ENCODE measurements at regions not wholly inside any gene's neighbourhood (a gene's known extent, or its start where the extent isn't known, plus 50 kb on each side); places are given as distances from the start of the nearest gene placed in this dataset.

DNA sequence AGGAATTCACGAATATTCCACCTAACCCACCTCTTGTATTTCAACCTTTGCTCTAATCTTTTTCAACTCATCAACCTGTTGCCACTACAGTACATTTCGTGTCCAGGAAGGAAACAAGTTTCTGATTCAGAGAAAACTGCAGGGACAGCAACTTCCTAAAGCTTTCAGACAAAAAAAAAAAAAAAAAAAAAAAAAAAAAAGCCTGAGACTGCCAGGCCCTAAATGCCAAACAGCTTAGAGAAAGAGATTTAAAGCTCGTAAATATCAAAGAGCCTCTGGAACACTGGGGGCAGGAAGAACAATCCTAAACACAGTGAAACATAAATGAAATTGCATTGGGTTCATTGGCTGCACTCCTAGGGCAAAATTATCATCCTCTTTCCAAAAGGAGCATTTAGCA is 411.2 kb upstream of the SPTLC3 start:
- DNase-seq, result no peak

DNA sequence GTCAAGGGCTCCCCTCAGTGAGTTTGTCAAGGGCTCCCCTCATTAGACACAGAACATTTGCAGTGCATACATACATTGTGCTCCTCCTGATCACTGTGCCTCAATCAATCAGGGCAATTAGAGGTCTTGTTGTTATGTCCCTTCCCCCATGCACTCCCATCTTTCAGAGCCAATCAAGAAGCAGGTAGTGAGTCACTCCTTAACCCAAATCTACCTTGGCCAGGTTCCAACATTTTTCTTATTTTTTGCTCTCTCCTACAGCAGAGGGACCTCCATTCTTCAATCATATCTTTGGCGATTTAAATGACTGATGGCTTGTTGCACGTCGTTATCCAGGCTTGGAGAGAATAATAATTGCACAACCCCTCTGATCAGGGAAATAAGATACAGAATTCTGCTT is 409.9 kb upstream of the SPTLC3 start:
- no peak for DNase-seq

DNA sequence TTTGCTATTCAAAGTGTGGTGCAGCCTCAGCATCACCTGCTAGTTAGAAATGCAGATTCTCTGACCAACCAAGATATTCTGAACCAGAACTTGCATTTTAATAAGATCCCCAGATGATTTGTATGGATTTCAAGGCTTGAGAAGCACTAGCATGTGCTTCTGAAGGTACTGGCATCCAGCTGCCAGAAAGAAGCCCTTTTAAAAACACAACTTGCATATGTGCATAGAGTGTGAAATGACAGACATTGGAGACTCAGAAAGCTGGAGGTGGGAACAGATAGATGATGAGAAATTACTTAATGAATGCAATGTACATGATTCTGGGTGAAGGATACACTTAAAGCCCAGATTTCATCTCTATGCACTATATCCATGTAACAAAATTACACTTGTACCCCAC is 409.3 kb upstream of the SPTLC3 start:
- DNase-seq, result no peak

GRCh38 chr20:12605751-12606150 is 403.0 kb upstream of the SPTLC3 start:
- DNase-seq, result no peak

GRCh38 chr20:12610871-12611270 is 397.9 kb upstream of the SPTLC3 start:
- no peak for DNase-seq

GRCh38 chr20:12614764-12615163 is 394.0 kb upstream of the SPTLC3 start:
- DNase-seq, result no peak

- DNase-seq, result no peak
These were observed 391.7 kb upstream of the SPTLC3 start for GRCh38 chr20:12617076-12617475.

DNA sequence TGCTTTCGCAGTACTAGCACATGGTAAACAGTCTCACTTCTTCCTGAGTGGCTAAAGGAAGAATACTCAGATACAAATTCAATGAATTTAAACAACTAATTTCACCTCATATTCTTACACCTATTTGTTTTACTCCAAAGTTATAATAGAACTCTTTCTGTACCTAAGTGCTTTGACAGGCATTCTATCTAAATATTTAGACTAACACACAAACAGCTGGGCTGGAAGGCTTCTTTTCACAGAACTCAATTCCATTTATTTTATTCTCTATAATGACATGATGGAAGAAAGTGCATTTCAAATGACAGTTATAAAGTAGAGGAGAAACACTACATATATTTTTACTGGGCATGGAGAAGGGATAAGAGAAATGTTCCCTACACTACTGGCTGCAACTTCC is 384.9 kb upstream of the SPTLC3 start:
- no peak for DNase-seq

DNA sequence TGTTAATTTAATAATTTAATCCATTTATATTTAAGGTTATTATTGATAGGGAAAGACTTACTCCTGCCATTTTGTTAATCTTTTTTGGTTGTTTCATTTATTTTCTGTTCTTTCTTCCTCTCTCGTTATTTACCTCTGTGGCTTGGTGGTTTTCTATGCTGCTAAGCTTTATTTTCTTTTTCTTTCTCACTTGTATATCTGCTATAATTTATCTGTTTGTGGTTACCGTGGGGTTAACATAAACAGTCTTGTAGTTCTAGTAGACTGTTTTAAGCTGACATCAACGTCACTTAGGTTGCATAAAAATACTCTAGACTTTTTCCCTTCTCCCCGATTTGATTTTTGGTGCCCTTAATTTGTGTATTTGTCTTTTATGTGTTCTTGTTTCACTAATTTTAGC is 381.3 kb upstream of the SPTLC3 start:
- no peak for DNase-seq

- no peak for DNase-seq
These were observed 370.0 kb upstream of the SPTLC3 start for GRCh38 chr20:12638633-12639312.

- no peak for DNase-seq
These were observed 368.5 kb upstream of the SPTLC3 start for GRCh38 chr20:12640251-12640650.

DNA sequence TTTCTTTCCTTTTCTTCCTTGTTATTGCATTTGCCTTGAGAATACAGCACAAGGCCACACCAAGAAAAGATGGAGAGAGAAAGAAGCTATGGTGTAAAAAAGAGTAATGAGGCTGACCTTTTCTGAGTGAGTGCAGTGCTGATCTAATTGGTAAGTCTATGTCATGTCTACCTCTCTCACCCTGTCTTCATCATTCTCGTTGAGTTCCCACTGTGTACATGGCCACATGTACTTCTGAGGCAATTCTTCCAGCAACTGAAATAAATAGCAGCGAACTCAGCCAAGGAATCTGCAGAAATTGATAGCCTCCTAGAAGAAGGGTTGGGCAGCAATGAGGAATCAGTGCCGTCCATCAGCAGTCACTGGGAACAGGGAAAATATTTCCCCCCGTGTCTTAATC is 367.2 kb upstream of the SPTLC3 start:
- no peak for DNase-seq

- DNase-seq, result no peak
These were observed 364.3 kb upstream of the SPTLC3 start for GRCh38 chr20:12644461-12644860.

DNA sequence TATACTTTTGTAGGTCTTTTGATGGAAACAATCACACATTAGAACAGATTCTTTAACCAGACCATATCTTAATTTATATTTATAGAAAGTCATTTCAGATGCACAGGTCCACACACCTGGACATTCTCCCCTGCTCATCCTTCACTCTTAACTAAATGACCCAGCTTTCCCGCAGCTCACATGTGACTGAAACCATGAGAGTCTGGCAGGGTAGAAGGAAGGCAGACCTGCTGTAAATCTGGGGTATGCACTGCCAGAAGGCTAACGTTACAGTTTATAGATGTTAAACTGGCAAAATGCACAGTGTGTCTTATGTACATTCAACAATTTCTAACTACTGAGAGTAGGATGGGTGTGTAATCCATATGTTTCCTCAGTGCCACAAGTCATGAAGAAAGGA is 359.5 kb upstream of the SPTLC3 start:
- no peak for DNase-seq

DNA sequence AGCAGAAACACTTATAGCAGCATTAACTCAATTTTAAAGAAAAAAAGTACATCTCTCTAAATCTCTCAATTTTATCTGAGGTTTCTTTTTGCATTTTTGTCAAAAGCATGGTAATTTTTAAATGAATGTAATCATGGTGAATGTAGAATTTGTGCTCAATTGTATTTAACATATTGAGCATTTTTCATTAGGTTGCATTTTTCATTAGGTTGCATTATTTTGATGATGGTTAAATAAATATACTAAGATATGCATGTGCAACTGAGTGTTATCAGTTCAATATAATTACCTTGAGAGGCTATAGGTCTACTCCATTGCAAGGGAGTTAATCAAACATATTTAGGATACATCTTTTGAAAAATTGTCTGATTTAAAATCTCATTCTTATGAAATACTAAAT is 355.1 kb upstream of the SPTLC3 start:
- no peak for DNase-seq

GRCh38 chr20:12659942-12660341 is 348.8 kb upstream of the SPTLC3 start:
- DNase-seq, result no peak

DNA sequence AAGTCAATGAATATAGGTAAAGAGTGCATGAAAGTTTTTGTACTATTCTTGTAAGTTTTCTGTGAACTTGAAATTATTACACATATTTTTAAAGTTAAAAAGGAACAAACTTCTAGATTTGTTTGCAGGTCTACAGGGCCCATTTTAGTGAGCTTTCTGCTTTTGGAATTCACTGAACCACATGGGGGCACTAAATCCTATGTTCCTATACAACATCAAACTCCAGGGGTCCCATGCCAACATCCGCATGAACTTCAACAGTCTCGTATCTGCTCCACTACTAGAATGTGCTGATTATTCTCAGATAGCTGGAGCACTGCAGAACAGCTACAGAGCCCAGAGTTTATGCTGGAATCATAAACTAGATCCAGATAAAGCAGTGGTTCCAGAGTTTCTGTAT is 347.9 kb upstream of the SPTLC3 start:
- peak; percentile 28 for DNase-seq

GRCh38 chr20:12670301-12670700 is 338.5 kb upstream of the SPTLC3 start:
- no peak for DNase-seq

DNA sequence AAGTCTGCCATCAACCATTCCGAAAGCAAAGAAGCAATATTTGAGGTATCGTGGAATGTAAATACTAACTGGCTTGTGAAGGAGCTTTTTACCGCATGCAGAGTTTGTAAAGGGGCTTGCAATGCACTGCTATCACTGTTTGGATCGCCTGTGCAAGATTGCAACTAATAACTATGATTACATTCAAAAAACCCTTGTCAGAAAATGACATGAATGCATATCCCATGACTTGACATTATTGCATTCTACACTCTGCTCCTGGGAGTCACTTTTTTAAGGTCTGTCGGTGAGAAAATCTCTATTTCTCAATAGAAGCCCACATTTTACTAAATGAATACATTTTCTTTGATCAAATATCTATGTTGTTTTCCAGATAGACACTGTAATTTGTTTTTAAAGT is 335.4 kb upstream of the SPTLC3 start:
- no peak for DNase-seq

DNA sequence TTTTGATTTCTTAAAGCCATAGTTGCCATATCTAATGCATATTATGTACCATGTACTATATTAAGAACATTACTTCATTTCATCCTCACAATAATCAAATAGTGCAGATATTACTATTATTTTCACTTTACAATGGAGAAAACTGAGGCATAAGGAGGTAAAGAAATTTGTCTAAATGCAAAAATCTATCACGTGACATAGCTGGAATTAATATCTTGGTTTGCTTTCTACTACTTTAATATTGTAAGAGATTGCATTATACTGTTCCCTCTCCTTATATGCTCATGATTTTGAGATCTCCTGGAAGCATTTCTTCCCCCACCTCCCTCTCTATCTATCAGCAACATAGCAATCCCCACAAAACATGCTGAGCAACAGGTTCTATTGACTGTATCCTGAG is 330.8 kb upstream of the SPTLC3 start:
- no peak for DNase-seq

DNA sequence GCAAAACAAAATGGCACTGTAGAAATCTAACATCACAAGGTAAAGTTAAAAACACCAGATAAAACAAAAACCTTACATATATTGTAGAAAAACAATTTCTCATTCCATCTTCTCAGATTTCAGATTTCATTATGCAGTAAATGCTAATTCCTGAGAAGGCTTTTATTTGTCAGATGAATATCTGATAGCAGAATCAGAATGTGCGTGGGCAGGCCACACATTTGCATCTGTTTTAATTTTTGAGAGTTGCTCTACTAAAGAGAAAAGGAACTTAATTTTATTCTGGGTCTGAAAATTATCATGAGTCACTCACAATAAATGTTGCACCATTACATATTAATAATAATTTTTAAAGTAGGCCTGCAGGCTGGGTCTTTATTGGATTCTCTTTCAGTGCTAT is 329.3 kb upstream of the SPTLC3 start:
- DNase-seq, result no peak

GRCh38 chr20:12682613-12683012 is 326.2 kb upstream of the SPTLC3 start:
- no peak for DNase-seq

- DNase-seq, result no peak
These were observed 321.3 kb upstream of the SPTLC3 start for GRCh38 chr20:12687476-12687875.

DNA sequence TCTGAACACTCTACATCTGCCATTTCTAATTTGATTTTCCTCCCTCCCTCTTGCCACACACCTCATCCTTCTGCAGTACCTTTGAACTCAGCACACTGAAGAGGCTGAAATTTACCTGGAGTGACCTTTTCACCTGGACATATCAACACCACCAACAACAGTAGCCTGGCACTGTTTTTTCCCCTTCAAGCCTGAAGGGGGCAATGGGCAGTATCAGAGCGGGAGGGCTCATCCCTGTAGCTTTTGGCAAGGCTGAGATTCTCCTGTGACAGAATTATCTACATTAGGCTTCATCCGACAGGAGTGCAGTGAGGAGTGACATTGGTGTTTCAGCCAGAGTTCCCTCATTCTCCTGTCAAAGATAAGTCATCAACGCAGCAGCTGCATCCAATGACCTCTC is 312.8 kb upstream of the SPTLC3 start:
- no peak for DNase-seq

DNA sequence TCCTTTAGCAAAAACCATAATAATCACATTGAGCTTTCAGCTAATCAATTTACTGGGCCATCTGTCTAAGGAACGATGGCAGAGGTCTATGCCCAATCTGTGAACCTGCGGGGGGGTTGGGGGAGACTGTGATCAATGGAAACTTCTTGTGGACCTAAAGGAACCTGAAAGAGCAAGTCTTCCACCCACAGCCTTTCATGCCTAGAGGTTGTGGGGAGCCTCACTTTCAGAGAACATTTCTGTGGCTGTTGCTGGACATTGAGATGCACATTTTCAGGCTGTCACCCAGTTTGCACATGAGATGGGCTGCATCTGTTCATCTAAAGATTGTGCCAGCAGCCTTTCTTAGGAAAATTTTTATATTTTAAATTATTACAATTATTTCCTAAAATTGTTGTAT is 310.0 kb upstream of the SPTLC3 start:
- DNase-seq, result no peak
